ENCODE measurements at regions not wholly inside any gene's neighbourhood (a gene's known extent, or its start where the extent isn't known, plus 50 kb on each side); places are given as distances from the start of the nearest gene placed in this dataset.

GRCh38 chr4:85372966-85373365 lies 102.0 kb upstream of the ARHGAP24 start:
- FAIRE-seq (no peak), DNase-seq (ENCODE audit: insufficient read length, low spot score) (no peak)
- TF ChIP-seq, protein P1, sequence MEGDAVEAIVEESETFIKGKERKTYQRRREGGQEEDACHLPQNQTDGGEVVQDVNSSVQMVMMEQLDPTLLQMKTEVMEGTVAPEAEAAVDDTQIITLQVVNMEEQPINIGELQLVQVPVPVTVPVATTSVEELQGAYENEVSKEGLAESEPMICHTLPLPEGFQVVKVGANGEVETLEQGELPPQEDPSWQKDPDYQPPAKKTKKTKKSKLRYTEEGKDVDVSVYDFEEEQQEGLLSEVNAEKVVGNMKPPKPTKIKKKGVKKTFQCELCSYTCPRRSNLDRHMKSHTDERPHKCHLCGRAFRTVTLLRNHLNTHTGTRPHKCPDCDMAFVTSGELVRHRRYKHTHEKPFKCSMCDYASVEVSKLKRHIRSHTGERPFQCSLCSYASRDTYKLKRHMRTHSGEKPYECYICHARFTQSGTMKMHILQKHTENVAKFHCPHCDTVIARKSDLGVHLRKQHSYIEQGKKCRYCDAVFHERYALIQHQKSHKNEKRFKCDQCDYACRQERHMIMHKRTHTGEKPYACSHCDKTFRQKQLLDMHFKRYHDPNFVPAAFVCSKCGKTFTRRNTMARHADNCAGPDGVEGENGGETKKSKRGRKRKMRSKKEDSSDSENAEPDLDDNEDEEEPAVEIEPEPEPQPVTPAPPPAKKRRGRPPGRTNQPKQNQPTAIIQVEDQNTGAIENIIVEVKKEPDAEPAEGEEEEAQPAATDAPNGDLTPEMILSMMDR (IDR thresholded peaks at IDR 0.05; ENCODE audit: insufficient read depth, missing control alignments): no peak

GRCh38 chr4:85376285-85376684 lies 98.7 kb upstream of the ARHGAP24 start:
- FAIRE-seq (no peak), DNase-seq (ENCODE audit: insufficient read length, low spot score) (no peak)
- TF ChIP-seq, protein P1 (IDR thresholded peaks at IDR 0.05; ENCODE audit: insufficient read depth, missing control alignments): no peak

- FAIRE-seq: no peak
- TF ChIP-seq, protein P1 (IDR thresholded peaks at IDR 0.05; ENCODE audit: insufficient read depth, missing control alignments): no peak
- DNase-seq (ENCODE audit: insufficient read length, low spot score): no peak
Observed at GRCh38 chr4:85381968-85382367, 93.0 kb upstream of the ARHGAP24 start.

- TF ChIP-seq, protein P1 (IDR thresholded peaks at IDR 0.05; ENCODE audit: insufficient read depth, missing control alignments): no peak
- DNase-seq (ENCODE audit: insufficient read length, low spot score): no peak
- no peak for FAIRE-seq
Observed at GRCh38 chr4:85391071-85391470, 83.9 kb upstream of the ARHGAP24 start.

- TF ChIP-seq, protein P1 (IDR thresholded peaks at IDR 0.05; ENCODE audit: insufficient read depth, missing control alignments): no peak
- DNase-seq (ENCODE audit: insufficient read length, low spot score) (no peak), FAIRE-seq (no peak)
Observed at GRCh38 chr4:85391589-85392410, 83.2 kb upstream of the ARHGAP24 start.

DNA sequence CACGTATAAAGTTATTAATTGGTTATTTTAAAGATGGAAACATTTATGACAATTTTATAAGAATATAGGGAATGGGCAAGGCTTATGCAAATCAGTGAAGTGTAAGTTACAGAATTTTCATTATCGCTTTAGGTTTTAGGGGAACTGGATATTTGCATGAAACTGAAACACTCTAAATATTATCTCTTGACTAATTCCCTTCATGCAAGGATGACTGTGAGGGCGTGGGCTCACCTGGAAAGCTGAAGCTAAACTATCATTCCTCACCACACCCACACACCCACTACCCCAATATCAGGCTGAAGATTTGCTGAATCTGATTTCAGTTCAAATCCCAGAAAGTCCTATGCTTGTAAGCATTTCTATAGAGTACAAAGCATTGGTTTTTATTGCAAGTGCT lies 81.7 kb upstream of the ARHGAP24 start:
- DNase-seq (ENCODE audit: insufficient read length, low spot score) (no peak), FAIRE-seq (no peak)
- TF ChIP-seq, protein P1 (IDR thresholded peaks at IDR 0.05; ENCODE audit: insufficient read depth, missing control alignments): no peak

DNA sequence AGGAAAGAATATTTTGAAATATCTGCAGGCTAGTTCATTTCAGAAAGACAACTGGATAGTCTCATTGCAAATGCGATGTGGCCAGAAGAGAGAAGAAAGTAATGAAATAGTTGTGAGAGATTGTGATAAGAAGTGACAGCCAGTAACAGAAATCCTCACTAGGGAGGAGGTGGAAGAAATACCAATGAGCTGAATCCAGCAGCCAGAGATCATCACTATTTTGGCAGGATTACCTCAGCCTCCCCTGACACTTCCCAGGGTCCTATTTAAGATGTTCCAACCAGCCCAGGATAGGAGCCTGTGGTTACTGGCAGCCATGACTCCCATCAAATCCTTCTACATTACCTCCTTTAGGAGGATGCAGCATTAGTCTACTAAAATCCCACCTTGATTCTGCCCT lies 76.7 kb upstream of the ARHGAP24 start:
- TF ChIP-seq, protein P1 (IDR thresholded peaks at IDR 0.05; ENCODE audit: insufficient read depth, missing control alignments): no peak
- DNase-seq (ENCODE audit: insufficient read length, low spot score) (no peak), FAIRE-seq (no peak)
